NB4 (cell line): ENCODE measurements at regions not wholly inside any gene's neighbourhood (a gene's known extent, or its start where the extent isn't known, plus 50 kb on each side); places are given as distances from the start of the nearest gene placed in this dataset.

Experiments used
- CTCF ChIP-seq: IDR thresholded peaks from one replicate; pipeline ENCODE4 v1.5.1; 2012; ENCODE audit warnings: low read depth, low read length
- MYC ChIP-seq: IDR thresholded peaks from 2 replicates; pipeline ENCODE4 v1.6.1; 2011; ENCODE audit warnings: low read depth, low read length
- POLR2A ChIP-seq: IDR thresholded peaks from 2 replicates; pipeline ENCODE4 v1.6.1; 2011; ENCODE audit warnings: mild to moderate bottlenecking; ENCODE audit not compliant: insufficient read length; ENCODE audit errors: extremely low read depth

- TF ChIP-seq CTCF: no peak
- no peak for TF ChIP-seq MYC
- no peak for TF ChIP-seq POLR2A
These were observed 164.7 kb upstream of the SMAD3 start for GRCh38 chr15:66900586-66901310.
